ENCODE measurements at regions not wholly inside any gene's neighbourhood (a gene's known extent, or its start where the extent isn't known, plus 50 kb on each side); places are given as distances from the start of the nearest gene placed in this dataset.

GRCh38 chr10:117449636-117450035 is 74.4 kb upstream of the PDZD8 start:
- Histone ChIP-seq H3K27me3 (ENCODE audit: control insufficient read depth in 1 of 2, insufficient read depth in 2 of 2, low read length in 2 of 2) (no peaks in the 10 kb centered on the region), H3K4me3 (ENCODE audit: low read depth in 1 of 2, low read length in 2 of 2) (no peak overlapping the region), H3K36me3 (ENCODE audit: control insufficient read depth in 2 of 2, insufficient read depth in 2 of 2, low read length in 1 of 2) (no peaks in the 10 kb centered on the region), H3K27ac (ENCODE audit: low read depth in 2 of 2, low read length in 1 of 2) (no peak overlapping the region), H3K9me3 (ENCODE audit: control insufficient read depth in 2 of 2, insufficient read depth in 1 of 2, low read depth in 1 of 2, low read length in 1 of 2) (peaks cover 0 to 5% of the 10 kb centered on the region in 2 donors), H3K4me1 (ENCODE audit: control insufficient read depth in 2 of 2, insufficient read depth in 2 of 2, low read length in 1 of 2) (no peaks in the 10 kb centered on the region)
- 63 to 66% methylated on average over 6 of the region's 6 CpGs for WGBS, 2 donors

- Histone ChIP-seq H3K4me1 (ENCODE audit: control insufficient read depth in 2 of 2, insufficient read depth in 2 of 2, low read length in 1 of 2) (peaks cover 0 to 2% of the 10 kb centered on the region in 2 donors), H3K27ac (ENCODE audit: low read depth in 2 of 2, low read length in 1 of 2) (no peak overlapping the region), H3K4me3 (ENCODE audit: low read depth in 1 of 2, low read length in 2 of 2) (no peak overlapping the region), H3K27me3 (ENCODE audit: control insufficient read depth in 1 of 2, insufficient read depth in 2 of 2, low read length in 2 of 2) (no peaks in the 10 kb centered on the region), H3K9me3 (ENCODE audit: control insufficient read depth in 2 of 2, insufficient read depth in 1 of 2, low read depth in 1 of 2, low read length in 1 of 2) (peaks cover 0 to 2% of the 10 kb centered on the region in 2 donors), H3K36me3 (ENCODE audit: control insufficient read depth in 2 of 2, insufficient read depth in 2 of 2, low read length in 1 of 2) (no peaks in the 10 kb centered on the region)
- 48 to 50% methylated on average over 5 of the region's 5 CpGs for WGBS, 2 donors
These were observed 73.6 kb upstream of the PDZD8 start for GRCh38 chr10:117448802-117449201.

GRCh38 chr10:117445992-117446391 is 70.8 kb upstream of the PDZD8 start:
- no peaks in the 10 kb centered on the region for H3K27me3 ChIP-seq (ENCODE audit: control insufficient read depth in 1 of 2, insufficient read depth in 2 of 2, low read length in 2 of 2)
- WGBS, 2 donors: 76 to 87% methylated on average over 3 of the region's 3 CpGs

GRCh38 chr10:117444497-117445040 is 69.3 kb upstream of the PDZD8 start:
- H3K4me3 ChIP-seq (ENCODE audit: low read depth in 1 of 2, low read length in 2 of 2): no peak overlapping the region
- H3K27ac ChIP-seq (ENCODE audit: low read depth in 2 of 2, low read length in 1 of 2): no peak overlapping the region
- 91 to 94% methylated on average over 4 of the region's 4 CpGs for WGBS, 2 donors
- H3K9me3 ChIP-seq (ENCODE audit: control insufficient read depth in 2 of 2, insufficient read depth in 1 of 2, low read depth in 1 of 2, low read length in 1 of 2): no peaks in the 10 kb centered on the region
- no peaks in the 10 kb centered on the region for H3K36me3 ChIP-seq (ENCODE audit: control insufficient read depth in 2 of 2, insufficient read depth in 2 of 2, low read length in 1 of 2)
- H3K27me3 ChIP-seq (ENCODE audit: control insufficient read depth in 1 of 2, insufficient read depth in 2 of 2, low read length in 2 of 2): no peaks in the 10 kb centered on the region
- peaks cover 0 to 8% of the 10 kb centered on the region in 2 donors for H3K4me1 ChIP-seq (ENCODE audit: control insufficient read depth in 2 of 2, insufficient read depth in 2 of 2, low read length in 1 of 2)

More at GRCh38 chr10:117445992-117446391, 70.8 kb upstream of the PDZD8 start:
- Histone ChIP-seq H3K4me1 (ENCODE audit: control insufficient read depth in 2 of 2, insufficient read depth in 2 of 2, low read length in 1 of 2) (peaks cover 0 to 8% of the 10 kb centered on the region in 2 donors), H3K36me3 (ENCODE audit: control insufficient read depth in 2 of 2, insufficient read depth in 2 of 2, low read length in 1 of 2) (no peaks in the 10 kb centered on the region), H3K9me3 (ENCODE audit: control insufficient read depth in 2 of 2, insufficient read depth in 1 of 2, low read depth in 1 of 2, low read length in 1 of 2) (no peaks in the 10 kb centered on the region), H3K4me3 (ENCODE audit: low read depth in 1 of 2, low read length in 2 of 2) (no peak overlapping the region), H3K27ac (ENCODE audit: low read depth in 2 of 2, low read length in 1 of 2) (no peak overlapping the region)

GRCh38 chr10:117443686-117444041 is 68.4 kb upstream of the PDZD8 start:
- no peaks in the 10 kb centered on the region for H3K36me3 ChIP-seq (ENCODE audit: control insufficient read depth in 2 of 2, insufficient read depth in 2 of 2, low read length in 1 of 2)
- 77 to 91% methylated on average over 6 of the region's 6 CpGs for WGBS, 2 donors
- H3K9me3 ChIP-seq (ENCODE audit: control insufficient read depth in 2 of 2, insufficient read depth in 1 of 2, low read depth in 1 of 2, low read length in 1 of 2): no peaks in the 10 kb centered on the region
- peak overlapping the region in 1 of 2 donors; percentile 63 for H3K27ac ChIP-seq (ENCODE audit: low read depth in 2 of 2, low read length in 1 of 2)
- peaks cover 0 to 8% of the 10 kb centered on the region in 2 donors for H3K4me1 ChIP-seq (ENCODE audit: control insufficient read depth in 2 of 2, insufficient read depth in 2 of 2, low read length in 1 of 2)
- H3K4me3 ChIP-seq (ENCODE audit: low read depth in 1 of 2, low read length in 2 of 2): no peak overlapping the region
- no peaks in the 10 kb centered on the region for H3K27me3 ChIP-seq (ENCODE audit: control insufficient read depth in 1 of 2, insufficient read depth in 2 of 2, low read length in 2 of 2)

- Histone ChIP-seq H3K27ac (ENCODE audit: low read depth in 2 of 2, low read length in 1 of 2) (peak overlapping the region in 1 of 2 donors; percentile 63), H3K27me3 (ENCODE audit: control insufficient read depth in 1 of 2, insufficient read depth in 2 of 2, low read length in 2 of 2) (no peaks in the 10 kb centered on the region), H3K36me3 (ENCODE audit: control insufficient read depth in 2 of 2, insufficient read depth in 2 of 2, low read length in 1 of 2) (no peaks in the 10 kb centered on the region), H3K4me3 (ENCODE audit: low read depth in 1 of 2, low read length in 2 of 2) (no peak overlapping the region), H3K9me3 (ENCODE audit: control insufficient read depth in 2 of 2, insufficient read depth in 1 of 2, low read depth in 1 of 2, low read length in 1 of 2) (no peaks in the 10 kb centered on the region), H3K4me1 (ENCODE audit: control insufficient read depth in 2 of 2, insufficient read depth in 2 of 2, low read length in 1 of 2) (peaks cover 0 to 8% of the 10 kb centered on the region in 2 donors)
- whole genome bisulfite sequencing, 2 donors: 21 to 23% methylated on average over 15 of the region's 15 CpGs
These were observed 67.9 kb upstream of the PDZD8 start for GRCh38 chr10:117442944-117443685.

GRCh38 chr10:117442521-117442920 is 67.3 kb upstream of the PDZD8 start:
- H3K4me3 ChIP-seq (ENCODE audit: low read depth in 1 of 2, low read length in 2 of 2): no peak overlapping the region

GRCh38 chr10:117441812-117442443 is 66.7 kb upstream of the PDZD8 start:
- peaks cover 0 to 8% of the 10 kb centered on the region in 2 donors for H3K4me1 ChIP-seq (ENCODE audit: control insufficient read depth in 2 of 2, insufficient read depth in 2 of 2, low read length in 1 of 2)
- 42 to 68% methylated on average over 6 of the region's 6 CpGs for WGBS, 2 donors
- no peak overlapping the region for H3K4me3 ChIP-seq (ENCODE audit: low read depth in 1 of 2, low read length in 2 of 2)
- H3K9me3 ChIP-seq (ENCODE audit: control insufficient read depth in 2 of 2, insufficient read depth in 1 of 2, low read depth in 1 of 2, low read length in 1 of 2): no peaks in the 10 kb centered on the region
- no peak overlapping the region for H3K27ac ChIP-seq (ENCODE audit: low read depth in 2 of 2, low read length in 1 of 2)
- H3K27me3 ChIP-seq (ENCODE audit: control insufficient read depth in 1 of 2, insufficient read depth in 2 of 2, low read length in 2 of 2): no peaks in the 10 kb centered on the region
- no peaks in the 10 kb centered on the region for H3K36me3 ChIP-seq (ENCODE audit: control insufficient read depth in 2 of 2, insufficient read depth in 2 of 2, low read length in 1 of 2)

More at GRCh38 chr10:117442521-117442920, 67.3 kb upstream of the PDZD8 start:
- H3K27me3 ChIP-seq (ENCODE audit: control insufficient read depth in 1 of 2, insufficient read depth in 2 of 2, low read length in 2 of 2): no peaks in the 10 kb centered on the region
- no peaks in the 10 kb centered on the region for H3K9me3 ChIP-seq (ENCODE audit: control insufficient read depth in 2 of 2, insufficient read depth in 1 of 2, low read depth in 1 of 2, low read length in 1 of 2)
- 58 to 60% methylated on average over 6 of the region's 6 CpGs for WGBS, 2 donors
- no peaks in the 10 kb centered on the region for H3K36me3 ChIP-seq (ENCODE audit: control insufficient read depth in 2 of 2, insufficient read depth in 2 of 2, low read length in 1 of 2)
- H3K27ac ChIP-seq (ENCODE audit: low read depth in 2 of 2, low read length in 1 of 2): no peak overlapping the region
- peaks cover 0 to 8% of the 10 kb centered on the region in 2 donors for H3K4me1 ChIP-seq (ENCODE audit: control insufficient read depth in 2 of 2, insufficient read depth in 2 of 2, low read length in 1 of 2)

GRCh38 chr10:117441361-117441760 is 66.1 kb upstream of the PDZD8 start:
- Histone ChIP-seq H3K9me3 (ENCODE audit: control insufficient read depth in 2 of 2, insufficient read depth in 1 of 2, low read depth in 1 of 2, low read length in 1 of 2) (no peaks in the 10 kb centered on the region), H3K36me3 (ENCODE audit: control insufficient read depth in 2 of 2, insufficient read depth in 2 of 2, low read length in 1 of 2) (no peaks in the 10 kb centered on the region), H3K4me3 (ENCODE audit: low read depth in 1 of 2, low read length in 2 of 2) (no peak overlapping the region), H3K27me3 (ENCODE audit: control insufficient read depth in 1 of 2, insufficient read depth in 2 of 2, low read length in 2 of 2) (no peaks in the 10 kb centered on the region), H3K4me1 (ENCODE audit: control insufficient read depth in 2 of 2, insufficient read depth in 2 of 2, low read length in 1 of 2) (peaks cover 0 to 8% of the 10 kb centered on the region in 2 donors), H3K27ac (ENCODE audit: low read depth in 2 of 2, low read length in 1 of 2) (no peak overlapping the region)
- WGBS, 2 donors: 77 to 88% methylated on average over 6 of the region's 6 CpGs

Measured in esophagus (tissue), 2 donors.